GM18517 (cell line): ENCODE measurements at regions not wholly inside any gene's neighbourhood (a gene's known extent, or its start where the extent isn't known, plus 50 kb on each side); places are given as distances from the start of the nearest gene placed in this dataset.

Source experiments
- ATAC-seq: cut with Tn5 transposase; IDR thresholded peaks from one replicate; pipeline ENCODE4 v1.9.1; 2021; ENCODE audit warnings: mild to moderate bottlenecking, moderate library complexity; ENCODE audit not compliant: unreplicated experiment

GRCh38 chr3:31004025-31004678, 109.7 kb upstream of the GADL1 start:
- peak; percentile 67 for ATAC-seq

- ATAC-seq, result no peak
Observed at GRCh38 chr3:31008994-31009393, 114.5 kb upstream of the GADL1 start.

GRCh38 chr3:31009881-31010280, 115.4 kb upstream of the GADL1 start:
- ATAC-seq, result no peak

GRCh38 chr3:31010491-31010890, 116.0 kb upstream of the GADL1 start:
- ATAC-seq, result no peak

GRCh38 chr3:31011380-31011779, 116.9 kb upstream of the GADL1 start:
- ATAC-seq, result no peak

- ATAC-seq, result no peak
Observed at GRCh38 chr3:31013090-31013489, 118.6 kb upstream of the GADL1 start.

- ATAC-seq, result no peak
Observed at GRCh38 chr3:31013843-31014242, 119.4 kb upstream of the GADL1 start.

- no peak for ATAC-seq
Observed at GRCh38 chr3:31014317-31015040, 120.0 kb upstream of the GADL1 start.

- no peak for ATAC-seq
Observed at GRCh38 chr3:31016196-31016595, 121.7 kb upstream of the GADL1 start.

- no peak for ATAC-seq
Observed at GRCh38 chr3:31022716-31023115, 128.3 kb upstream of the GADL1 start.

GRCh38 chr3:31025541-31025940, 131.1 kb upstream of the GADL1 start:
- no peak for ATAC-seq

GRCh38 chr3:31027191-31027761, 132.8 kb upstream of the GADL1 start:
- ATAC-seq, result no peak

- no peak for ATAC-seq
Observed at GRCh38 chr3:31027914-31028313, 133.5 kb upstream of the GADL1 start.

GRCh38 chr3:31028766-31029165, 134.3 kb upstream of the GADL1 start:
- no peak for ATAC-seq

- ATAC-seq, result no peak
Observed at GRCh38 chr3:31029706-31030105, 135.2 kb upstream of the GADL1 start.

GRCh38 chr3:31035681-31036080, 141.2 kb upstream of the GADL1 start:
- ATAC-seq, result no peak

- no peak for ATAC-seq
Observed at GRCh38 chr3:31038086-31038739, 143.8 kb upstream of the GADL1 start.

- no peak for ATAC-seq
Observed at GRCh38 chr3:31039145-31039544, 144.7 kb upstream of the GADL1 start.

- no peak for ATAC-seq
Observed at GRCh38 chr3:31041161-31041978, 146.9 kb upstream of the GADL1 start.

- ATAC-seq, result no peak
Observed at GRCh38 chr3:31043184-31043819, 148.8 kb upstream of the GADL1 start.
